Memory B cell (primary cell): ENCODE measurements at regions not wholly inside any gene's neighbourhood (a gene's known extent, or its start where the extent isn't known, plus 50 kb on each side); places are given as distances from the start of the nearest gene placed in this dataset.

Source experiments
- ATAC-seq: fragments of 150-1000 bp; cut with Tn5 transposase; 2 replicates; pipeline ENCODE4 v1.10.0; 2021; ENCODE audit warnings: low read depth, mild to moderate bottlenecking, moderate library complexity
- DNase-seq, 2 donors: peaks; one replicate each; pipeline ENCODE4 v3.0.0; 2022; ENCODE audit warnings: low spot score in 2 of 2
- H3K27ac Mint-ChIP-seq: one replicate; pipeline ENCODE4 v1.8.0; 2022; ENCODE audit warnings: mild to moderate bottlenecking, moderate library complexity, mixed read lengths
- H3K27me3 Mint-ChIP-seq: one replicate; pipeline ENCODE4 v1.8.0; 2022; ENCODE audit warnings: mixed read lengths
- H3K36me3 Mint-ChIP-seq: one replicate; pipeline ENCODE4 v1.8.0; 2022; ENCODE audit warnings: mild to moderate bottlenecking, mixed read lengths
- H3K4me1 Mint-ChIP-seq: one replicate; pipeline ENCODE4 v1.8.0; 2022; ENCODE audit warnings: mixed read lengths
- H3K4me3 Mint-ChIP-seq: one replicate; pipeline ENCODE4 v1.8.0; 2022; ENCODE audit warnings: mild to moderate bottlenecking, moderate library complexity, mixed read lengths
- H3K9me3 Mint-ChIP-seq: one replicate; pipeline ENCODE4 v1.8.0; 2022; ENCODE audit warnings: mixed read lengths

- ATAC-seq (no peak), DNase-seq (no peak)
- no peak overlapping the region for H3K4me3 Mint-ChIP-seq
- no peak overlapping the region for H3K27ac Mint-ChIP-seq
- no peaks in the 10 kb centered on the region for H3K36me3 Mint-ChIP-seq
- no peaks in the 10 kb centered on the region for H3K4me1 Mint-ChIP-seq
- H3K9me3 Mint-ChIP-seq: no peaks in the 10 kb centered on the region
- peaks cover 3% of the 10 kb centered on the region for H3K27me3 Mint-ChIP-seq
Measured at GRCh38 chr10:128480601-128481000, 354.4 kb upstream of the MKI67 start.

- no peak for DNase-seq
- H3K27ac Mint-ChIP-seq: no peak overlapping the region
- H3K9me3 Mint-ChIP-seq: no peaks in the 10 kb centered on the region
- H3K4me1 Mint-ChIP-seq: no peaks in the 10 kb centered on the region
- no peak for ATAC-seq
- no peak overlapping the region for H3K4me3 Mint-ChIP-seq
- peaks cover 3% of the 10 kb centered on the region for H3K27me3 Mint-ChIP-seq
- H3K36me3 Mint-ChIP-seq: no peaks in the 10 kb centered on the region
Measured at GRCh38 chr10:128481152-128481840, 355.1 kb upstream of the MKI67 start.

GRCh38 chr10:128482052-128482451 is 355.8 kb upstream of the MKI67 start:
- ATAC-seq (no peak), DNase-seq (no peak)
- Mint-ChIP-seq H3K27ac (no peak overlapping the region), H3K36me3 (no peaks in the 10 kb centered on the region), H3K27me3 (peaks cover 3% of the 10 kb centered on the region), H3K4me1 (no peaks in the 10 kb centered on the region), H3K4me3 (no peak overlapping the region), H3K9me3 (no peaks in the 10 kb centered on the region)

- H3K27me3 Mint-ChIP-seq: peaks cover 3% of the 10 kb centered on the region
- H3K27ac Mint-ChIP-seq: no peak overlapping the region
- no peak overlapping the region for H3K4me3 Mint-ChIP-seq
- no peaks in the 10 kb centered on the region for H3K4me1 Mint-ChIP-seq
- ATAC-seq (no peak), DNase-seq (no peak)
- H3K36me3 Mint-ChIP-seq: no peaks in the 10 kb centered on the region
- H3K9me3 Mint-ChIP-seq: no peaks in the 10 kb centered on the region
Measured at GRCh38 chr10:128483216-128483615, 357.0 kb upstream of the MKI67 start.

GRCh38 chr10:128484041-128484440 is 357.8 kb upstream of the MKI67 start:
- Mint-ChIP-seq H3K9me3 (no peaks in the 10 kb centered on the region), H3K36me3 (no peaks in the 10 kb centered on the region), H3K27ac (no peak overlapping the region), H3K27me3 (peaks cover 3% of the 10 kb centered on the region), H3K4me1 (no peaks in the 10 kb centered on the region), H3K4me3 (no peak overlapping the region)
- no peak for DNase-seq
- no peak for ATAC-seq

GRCh38 chr10:128485701-128486235 is 359.5 kb upstream of the MKI67 start:
- H3K4me1 Mint-ChIP-seq: no peaks in the 10 kb centered on the region
- no peaks in the 10 kb centered on the region for H3K9me3 Mint-ChIP-seq
- H3K27me3 Mint-ChIP-seq: no peaks in the 10 kb centered on the region
- H3K4me3 Mint-ChIP-seq: no peak overlapping the region
- no peak for ATAC-seq
- no peak for DNase-seq
- H3K27ac Mint-ChIP-seq: no peak overlapping the region
- H3K36me3 Mint-ChIP-seq: no peaks in the 10 kb centered on the region

GRCh38 chr10:128487517-128487916 is 361.3 kb upstream of the MKI67 start:
- H3K36me3 Mint-ChIP-seq: no peaks in the 10 kb centered on the region
- DNase-seq (no peak), ATAC-seq (no peak)
- no peaks in the 10 kb centered on the region for H3K27me3 Mint-ChIP-seq
- no peak overlapping the region for H3K4me3 Mint-ChIP-seq
- H3K27ac Mint-ChIP-seq: no peak overlapping the region
- no peaks in the 10 kb centered on the region for H3K9me3 Mint-ChIP-seq
- no peaks in the 10 kb centered on the region for H3K4me1 Mint-ChIP-seq

GRCh38 chr10:128489324-128490247 is 363.4 kb upstream of the MKI67 start:
- H3K4me3 Mint-ChIP-seq: no peak overlapping the region
- ATAC-seq (no peak), DNase-seq (no peak)
- H3K36me3 Mint-ChIP-seq: no peaks in the 10 kb centered on the region
- H3K4me1 Mint-ChIP-seq: no peaks in the 10 kb centered on the region
- no peaks in the 10 kb centered on the region for H3K9me3 Mint-ChIP-seq
- no peak overlapping the region for H3K27ac Mint-ChIP-seq
- no peaks in the 10 kb centered on the region for H3K27me3 Mint-ChIP-seq

- Mint-ChIP-seq H3K36me3 (no peaks in the 10 kb centered on the region), H3K9me3 (no peaks in the 10 kb centered on the region), H3K4me3 (no peak overlapping the region), H3K4me1 (no peaks in the 10 kb centered on the region), H3K27me3 (no peaks in the 10 kb centered on the region), H3K27ac (no peak overlapping the region)
- ATAC-seq (no peak), DNase-seq (no peak)
Measured at GRCh38 chr10:128491686-128492085, 365.5 kb upstream of the MKI67 start.

GRCh38 chr10:128493811-128494210 is 367.6 kb upstream of the MKI67 start:
- Mint-ChIP-seq H3K36me3 (no peaks in the 10 kb centered on the region), H3K4me3 (no peak overlapping the region), H3K4me1 (no peaks in the 10 kb centered on the region), H3K9me3 (peaks cover 2% of the 10 kb centered on the region), H3K27me3 (peaks cover 2% of the 10 kb centered on the region), H3K27ac (no peak overlapping the region)
- ATAC-seq (no peak), DNase-seq (no peak)

GRCh38 chr10:128494665-128495064 is 368.4 kb upstream of the MKI67 start:
- ATAC-seq: no peak

GRCh38 chr10:128497660-128498377 is 371.6 kb upstream of the MKI67 start:
- no peak for ATAC-seq
- H3K36me3 Mint-ChIP-seq: no peaks in the 10 kb centered on the region
- DNase-seq: no peak
- no peak overlapping the region for H3K4me3 Mint-ChIP-seq
- peaks cover 6% of the 10 kb centered on the region for H3K27me3 Mint-ChIP-seq
- no peak overlapping the region for H3K27ac Mint-ChIP-seq
- H3K9me3 Mint-ChIP-seq: peaks cover 2% of the 10 kb centered on the region
- H3K4me1 Mint-ChIP-seq: no peaks in the 10 kb centered on the region

More at GRCh38 chr10:128494665-128495064, 368.4 kb upstream of the MKI67 start:
- H3K4me3 Mint-ChIP-seq: no peak overlapping the region
- H3K4me1 Mint-ChIP-seq: no peaks in the 10 kb centered on the region
- peaks cover 2% of the 10 kb centered on the region for H3K27me3 Mint-ChIP-seq
- no peak for DNase-seq
- peaks cover 2% of the 10 kb centered on the region for H3K9me3 Mint-ChIP-seq
- H3K27ac Mint-ChIP-seq: no peak overlapping the region
- no peaks in the 10 kb centered on the region for H3K36me3 Mint-ChIP-seq

- Mint-ChIP-seq H3K36me3 (no peaks in the 10 kb centered on the region), H3K27ac (no peak overlapping the region), H3K27me3 (peaks cover 8% of the 10 kb centered on the region), H3K9me3 (peaks cover 2% of the 10 kb centered on the region), H3K4me1 (no peaks in the 10 kb centered on the region), H3K4me3 (no peak overlapping the region)
- DNase-seq (no peak), ATAC-seq (no peak)
Measured at GRCh38 chr10:128498378-128498730, 372.1 kb upstream of the MKI67 start.

GRCh38 chr10:128498746-128499145 is 372.5 kb upstream of the MKI67 start:
- H3K36me3 Mint-ChIP-seq: peaks cover 2% of the 10 kb centered on the region
- ATAC-seq (no peak), DNase-seq (no peak)
- no peak overlapping the region for H3K4me3 Mint-ChIP-seq
- peaks cover 4% of the 10 kb centered on the region for H3K9me3 Mint-ChIP-seq
- no peak overlapping the region for H3K27ac Mint-ChIP-seq
- H3K4me1 Mint-ChIP-seq: no peaks in the 10 kb centered on the region
- peaks cover 10% of the 10 kb centered on the region for H3K27me3 Mint-ChIP-seq
